GM12873 (cell line): ENCODE measurements at regions not wholly inside any gene's neighbourhood (a gene's known extent, or its start where the extent isn't known, plus 50 kb on each side); places are given as distances from the start of the nearest gene placed in this dataset.

Experiments used
- TF ChIP-seq, protein P1 (sequence below): IDR thresholded peaks from 2 replicates; pipeline ENCODE4 v1.5.1; 2012; ENCODE audit warnings: low read depth, mild to moderate bottlenecking, moderate library complexity, low read length, control low read depth; ENCODE audit not compliant: insufficient read depth; ENCODE audit errors: missing control alignments

DNA sequence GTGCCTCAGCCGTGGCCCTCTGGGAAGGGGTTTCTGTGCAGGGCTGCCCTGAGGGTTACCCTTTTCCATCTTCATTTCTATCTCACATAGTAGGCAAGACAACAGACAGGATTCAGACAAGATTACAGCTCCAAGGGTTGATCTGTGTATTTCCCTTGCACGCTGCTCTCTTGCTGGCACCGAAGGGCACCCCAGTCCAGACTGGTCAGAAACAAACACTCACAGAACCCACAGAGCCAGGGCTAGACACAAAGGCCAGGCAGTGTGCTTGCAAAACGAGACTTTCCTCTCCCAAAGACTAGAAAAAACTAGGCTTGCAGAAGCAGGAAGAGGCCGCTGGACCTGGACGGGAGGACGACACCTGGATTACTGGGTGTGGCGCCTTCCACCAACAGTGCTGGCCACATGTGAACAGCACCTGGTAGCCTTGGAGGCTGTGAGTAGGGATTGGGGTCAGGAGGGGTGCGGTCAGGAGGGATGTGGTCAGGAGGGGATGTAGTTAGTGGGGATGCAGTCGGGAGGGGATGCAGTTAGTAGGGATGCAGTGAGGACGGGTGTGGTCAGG, 96.8 kb downstream of the BDH1 start:
- TF ChIP-seq, protein P1, sequence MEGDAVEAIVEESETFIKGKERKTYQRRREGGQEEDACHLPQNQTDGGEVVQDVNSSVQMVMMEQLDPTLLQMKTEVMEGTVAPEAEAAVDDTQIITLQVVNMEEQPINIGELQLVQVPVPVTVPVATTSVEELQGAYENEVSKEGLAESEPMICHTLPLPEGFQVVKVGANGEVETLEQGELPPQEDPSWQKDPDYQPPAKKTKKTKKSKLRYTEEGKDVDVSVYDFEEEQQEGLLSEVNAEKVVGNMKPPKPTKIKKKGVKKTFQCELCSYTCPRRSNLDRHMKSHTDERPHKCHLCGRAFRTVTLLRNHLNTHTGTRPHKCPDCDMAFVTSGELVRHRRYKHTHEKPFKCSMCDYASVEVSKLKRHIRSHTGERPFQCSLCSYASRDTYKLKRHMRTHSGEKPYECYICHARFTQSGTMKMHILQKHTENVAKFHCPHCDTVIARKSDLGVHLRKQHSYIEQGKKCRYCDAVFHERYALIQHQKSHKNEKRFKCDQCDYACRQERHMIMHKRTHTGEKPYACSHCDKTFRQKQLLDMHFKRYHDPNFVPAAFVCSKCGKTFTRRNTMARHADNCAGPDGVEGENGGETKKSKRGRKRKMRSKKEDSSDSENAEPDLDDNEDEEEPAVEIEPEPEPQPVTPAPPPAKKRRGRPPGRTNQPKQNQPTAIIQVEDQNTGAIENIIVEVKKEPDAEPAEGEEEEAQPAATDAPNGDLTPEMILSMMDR: no peak

DNA sequence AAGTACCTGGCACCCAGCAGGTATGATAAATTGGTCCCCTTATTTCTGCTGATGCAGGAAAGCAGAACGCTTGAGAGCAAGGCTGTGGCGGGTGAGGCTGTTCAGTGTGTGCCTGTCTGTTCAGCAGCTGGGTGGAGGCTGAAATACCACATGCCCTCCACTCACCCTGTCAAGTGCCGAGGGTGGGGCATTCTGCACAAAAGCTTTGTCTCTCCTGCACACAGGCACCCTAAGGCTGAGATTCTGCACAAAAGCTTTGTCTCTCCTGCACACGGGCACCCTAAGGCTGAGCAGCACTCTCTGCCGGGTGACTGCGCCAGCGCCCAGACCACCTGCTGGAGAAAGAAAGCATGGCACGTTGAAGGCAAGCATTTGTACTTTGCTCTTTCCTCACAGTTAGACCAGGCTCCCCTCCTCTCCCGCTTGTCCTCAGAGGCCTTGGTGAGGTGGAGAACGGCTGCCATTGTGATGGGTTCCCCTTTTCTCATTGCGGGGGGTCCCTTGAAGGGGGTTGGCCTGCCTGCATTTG, 97.5 kb downstream of the BDH1 start:
- TF ChIP-seq, protein P1: peak; percentile 35

DNA sequence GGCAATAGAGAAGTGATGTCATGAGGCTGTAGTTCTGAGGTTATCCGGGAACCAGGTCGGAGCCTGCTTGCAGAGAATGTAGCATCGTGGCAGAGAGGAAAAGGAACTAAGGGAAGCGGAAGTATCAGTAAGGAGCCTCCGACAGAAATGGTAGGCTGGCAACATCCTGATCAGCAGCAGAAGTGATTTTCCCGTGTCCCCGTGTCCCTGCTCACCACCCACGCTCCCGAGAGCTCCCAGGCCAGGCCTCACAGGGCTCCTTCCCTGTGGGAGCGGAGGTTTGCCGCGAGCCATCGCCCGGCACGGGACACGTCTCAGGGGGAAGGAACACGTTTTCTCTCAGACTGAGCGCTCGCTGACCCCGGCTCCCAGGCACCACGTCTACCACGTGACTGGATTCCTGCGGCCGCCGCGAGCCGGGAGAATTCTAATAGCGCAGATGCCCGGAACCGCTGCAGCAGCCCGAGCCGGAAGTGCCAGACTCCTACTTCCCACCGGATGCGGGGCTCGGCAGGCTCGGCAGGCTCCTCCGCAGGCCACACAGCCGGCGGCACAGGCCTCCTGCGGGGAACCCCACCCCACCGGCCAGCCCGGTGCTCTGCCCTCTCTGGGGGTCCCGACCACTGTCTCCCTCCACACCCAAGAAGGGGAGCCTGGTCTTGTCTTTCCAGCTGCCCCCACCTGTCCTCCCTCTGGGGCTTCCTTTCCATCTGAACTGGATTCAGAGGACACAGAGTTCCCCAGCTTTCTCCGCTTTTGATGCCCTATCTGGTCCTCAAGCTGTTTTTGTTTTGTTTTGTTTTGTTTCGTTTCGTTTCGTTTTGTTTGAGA, 99.3 kb downstream of the BDH1 start:
- TF ChIP-seq, protein P1: no peak

DNA sequence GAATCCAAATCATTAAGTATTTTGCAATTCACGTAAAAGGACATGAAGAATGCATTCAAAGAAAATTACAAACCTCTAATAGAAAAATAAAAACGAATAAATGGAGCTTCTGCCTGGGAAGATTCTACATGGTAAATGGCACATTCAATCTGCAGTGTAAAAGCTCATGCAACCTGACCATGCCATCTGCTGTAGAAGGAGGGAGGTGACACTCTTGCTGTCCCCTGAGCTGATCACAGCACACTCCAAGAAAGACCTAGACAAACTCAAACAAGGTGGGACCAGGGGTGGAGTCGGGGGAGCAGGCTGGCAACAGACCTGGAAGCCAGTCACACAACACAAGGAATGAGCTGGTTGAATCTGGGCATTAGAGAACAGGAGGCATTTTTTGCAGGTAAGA, 101.8 kb downstream of the BDH1 start:
- TF ChIP-seq, protein P1: peak; percentile 50

DNA sequence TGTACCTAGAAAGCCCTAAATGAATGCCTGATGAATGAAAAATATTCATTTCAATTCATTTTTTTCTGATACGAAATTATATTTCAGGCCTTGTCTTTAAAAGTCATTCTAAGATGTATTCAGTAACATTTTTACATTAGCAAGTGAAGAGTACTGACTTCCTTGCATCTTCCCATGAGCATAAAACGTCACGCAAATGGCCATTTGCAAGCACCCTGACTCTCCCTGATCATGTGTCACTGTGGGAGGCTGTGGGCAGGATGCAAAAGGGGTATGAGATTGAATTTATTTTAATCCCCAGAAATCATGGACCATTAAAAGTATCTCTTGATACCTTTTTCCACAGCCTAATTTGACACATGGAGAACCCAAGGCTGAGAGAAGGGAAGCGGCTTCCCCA, 105.0 kb downstream of the BDH1 start:
- TF ChIP-seq, protein P1: no peak

DNA sequence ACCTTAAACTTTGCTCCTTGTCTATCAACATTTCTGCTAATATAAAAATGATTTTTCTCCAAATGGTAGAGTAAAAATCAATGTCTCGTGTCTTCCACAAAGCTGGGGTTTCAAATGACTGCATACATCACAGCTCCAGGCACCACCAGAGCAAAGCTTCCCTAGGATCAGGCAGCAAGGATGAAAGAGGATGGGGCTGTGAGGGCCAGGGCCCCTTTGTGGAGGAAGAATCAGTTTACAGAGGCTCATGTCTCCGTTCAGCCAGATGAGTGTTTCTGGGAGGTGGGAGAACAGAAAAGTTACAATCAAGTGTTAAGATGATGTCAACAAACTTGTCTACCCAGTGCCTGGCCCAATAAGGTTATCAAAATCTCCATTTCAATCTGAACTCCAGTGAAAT, 105.5 kb downstream of the BDH1 start:
- TF ChIP-seq, protein P1: no peak

DNA sequence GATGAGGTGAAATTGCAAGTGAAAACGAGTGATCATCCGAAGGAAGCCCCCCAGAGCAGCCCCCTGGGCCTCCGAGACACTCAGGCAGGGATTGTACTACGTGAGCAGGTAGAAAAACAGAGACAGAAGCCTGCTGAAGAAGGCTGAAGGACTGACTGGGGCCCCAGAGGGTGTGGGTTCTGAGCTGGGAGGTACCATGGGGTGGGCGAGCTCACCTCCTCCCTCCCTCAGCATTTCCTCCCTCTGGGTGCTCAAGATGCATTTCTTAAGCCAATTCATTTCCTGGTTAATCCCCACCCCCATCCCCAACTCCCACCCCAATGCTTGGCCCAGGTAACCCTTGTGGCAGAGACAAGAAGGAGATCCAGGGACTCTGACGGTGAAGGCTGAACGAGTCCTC, 108.7 kb downstream of the BDH1 start:
- TF ChIP-seq, protein P1: no peak
